Loucy (cell line): ENCODE measurements at regions not wholly inside any gene's neighbourhood (a gene's known extent, or its start where the extent isn't known, plus 50 kb on each side); places are given as distances from the start of the nearest gene placed in this dataset.

ENCODE experiments used
- H2AFZ ChIP-seq: fragments of 200-600 bp; sonication (generic); 2 replicates; pipeline ENCODE4 v1.6.0; 2016; ENCODE audit warnings: antibody characterized with exemption, mild to moderate bottlenecking, low read length, moderate library complexity
- H3F3A ChIP-seq: fragments of 200-600 bp; 2 replicates; pipeline ENCODE4 v1.6.0; 2016; ENCODE audit warnings: antibody characterized with exemption, low read depth, mild to moderate bottlenecking
- H3K27me3 ChIP-seq: fragments of 200-600 bp; sonication (generic); 2 replicates; pipeline ENCODE4 v1.6.1; 2014; ENCODE audit warnings: low read length, mild to moderate bottlenecking; ENCODE audit not compliant: insufficient read depth, poor library complexity, severe bottlenecking
- H3K36me3 ChIP-seq: fragments of 200-600 bp; sonication (generic); 2 replicates; pipeline ENCODE4 v1.6.1; 2016; ENCODE audit warnings: low read length; ENCODE audit not compliant: insufficient read depth
- H3K4me1 ChIP-seq: fragments of 200-600 bp; sonication (generic); 2 replicates; pipeline ENCODE4 v1.5.1; 2014; ENCODE audit warnings: low read length, mild to moderate bottlenecking; ENCODE audit not compliant: insufficient read depth, poor library complexity, severe bottlenecking
- H3K4me2 ChIP-seq: fragments of 200-600 bp; sonication (generic); 2 replicates; pipeline ENCODE4 v1.6.0; 2014; ENCODE audit warnings: antibody characterized with exemption, low read length, low read depth, mild to moderate bottlenecking; ENCODE audit not compliant: poor library complexity, severe bottlenecking
- H3K4me3 ChIP-seq: fragments of 200-600 bp; sonication (generic); 2 replicates; pipeline ENCODE4 v1.5.1; 2014; ENCODE audit warnings: low read length, mild to moderate bottlenecking, mixed read lengths; ENCODE audit not compliant: poor library complexity, severe bottlenecking
- H3K79me2 ChIP-seq: fragments of 200-600 bp; sonication (generic); 2 replicates; pipeline ENCODE4 v1.6.1; 2014; ENCODE audit warnings: low read length; ENCODE audit not compliant: insufficient read depth
- H3K9ac ChIP-seq: fragments of 200-600 bp; sonication (generic); 2 replicates; pipeline ENCODE4 v1.6.0; 2014; ENCODE audit warnings: mild to moderate bottlenecking, low read depth, low read length, moderate library complexity; ENCODE audit not compliant: poor library complexity, severe bottlenecking
- H3K9me2 ChIP-seq: fragments of 200-600 bp; sonication (generic); replicated peaks from 2 replicates; pipeline ENCODE4 v1.6.1; 2016; ENCODE audit warnings: low read depth, low read length, mixed read lengths
- H3K9me3 ChIP-seq: fragments of 200-600 bp; sonication (generic); 2 replicates; pipeline ENCODE4 v1.6.1; 2014; ENCODE audit warnings: mild to moderate bottlenecking, antibody characterized with exemption, low read length, low read depth; ENCODE audit not compliant: insufficient read depth
- H4K20me1 ChIP-seq: fragments of 200-600 bp; sonication (generic); 2 replicates; pipeline ENCODE4 v1.6.0; 2014; ENCODE audit warnings: antibody characterized with exemption, low read length, mild to moderate bottlenecking; ENCODE audit not compliant: insufficient read depth, poor library complexity, severe bottlenecking
- CTCF ChIP-seq: fragments of 200-600 bp; sonication (generic); conservative IDR thresholded peaks from 2 replicates; pipeline ENCODE4 v1.5.1; 2014; ENCODE audit warnings: mild to moderate bottlenecking, antibody characterized with exemption, low read length
- EZH2phosphoT487 ChIP-seq: fragments of 200-600 bp; IDR thresholded peaks from 2 replicates; pipeline ENCODE4 v1.6.1; 2018; ENCODE audit warnings: antibody characterized with exemption, mild to moderate bottlenecking, moderate library complexity, borderline replicate concordance

- no peaks in the 10 kb centered on the region for H3K27me3 ChIP-seq
- no peak for TF ChIP-seq EZH2phosphoT487
- H3K4me3 ChIP-seq: no peak overlapping the region
- no peaks in the 10 kb centered on the region for H3K9me2 ChIP-seq
- H3K79me2 ChIP-seq: no peaks in the 10 kb centered on the region
- no peaks in the 10 kb centered on the region for H3K36me3 ChIP-seq
- no peak overlapping the region for H3K4me2 ChIP-seq
- no peaks in the 10 kb centered on the region for H3F3A ChIP-seq
- no peak overlapping the region for H3K9ac ChIP-seq
- no peak overlapping the region for H2AFZ ChIP-seq
- no peaks in the 10 kb centered on the region for H4K20me1 ChIP-seq
- H3K4me1 ChIP-seq: no peaks in the 10 kb centered on the region
- no peaks in the 10 kb centered on the region for H3K9me3 ChIP-seq
Measured at GRCh38 chr5:105735704-105736103, 1935.0 kb downstream of the EFNA5 start.

- Histone ChIP-seq H3K9me2 (no peaks in the 10 kb centered on the region), H3K4me1 (no peaks in the 10 kb centered on the region), H3K79me2 (no peaks in the 10 kb centered on the region), H4K20me1 (no peaks in the 10 kb centered on the region), H3K4me2 (no peak overlapping the region), H3K4me3 (no peak overlapping the region), H2AFZ (no peak overlapping the region), H3K9me3 (no peaks in the 10 kb centered on the region), H3K27me3 (no peaks in the 10 kb centered on the region), H3K36me3 (no peaks in the 10 kb centered on the region), H3F3A (no peaks in the 10 kb centered on the region), H3K9ac (no peak overlapping the region)
- TF ChIP-seq EZH2phosphoT487 (no peak), CTCF (no peak)
Measured at GRCh38 chr5:105730982-105731381, 1939.8 kb downstream of the EFNA5 start.

- H3K27me3 ChIP-seq: no peaks in the 10 kb centered on the region
Measured at GRCh38 chr5:105726093-105726492, 1944.6 kb downstream of the EFNA5 start.

More at GRCh38 chr5:105726093-105726492, 1944.6 kb downstream of the EFNA5 start:
- H3K9ac ChIP-seq: no peak overlapping the region
- H2AFZ ChIP-seq: no peak overlapping the region
- no peaks in the 10 kb centered on the region for H3K9me2 ChIP-seq
- no peaks in the 10 kb centered on the region for H3K4me1 ChIP-seq
- no peaks in the 10 kb centered on the region for H3K36me3 ChIP-seq
- no peaks in the 10 kb centered on the region for H3K79me2 ChIP-seq
- no peak overlapping the region for H3K4me3 ChIP-seq
- H3K4me2 ChIP-seq: no peak overlapping the region
- no peaks in the 10 kb centered on the region for H3F3A ChIP-seq
- TF ChIP-seq EZH2phosphoT487 (no peak), CTCF (no peak)
- no peaks in the 10 kb centered on the region for H4K20me1 ChIP-seq
- H3K9me3 ChIP-seq: no peaks in the 10 kb centered on the region
